IMR-90 (cell line): ENCODE measurements at regions not wholly inside any gene's neighbourhood (a gene's known extent, or its start where the extent isn't known, plus 50 kb on each side); places are given as distances from the start of the nearest gene placed in this dataset.

ENCODE experiments used
- ATAC-seq: fragments of 200-7000 bp; cut with Tn5 transposase; 2 replicates; pipeline ENCODE4 v1.9.1; 2020; ENCODE audit warnings: low read depth, mild to moderate bottlenecking, moderate library complexity
- BruUV-seq: library from RNA; stranded (reverse); fragments of 400-500 nt; replicated peaks from 2 replicates; lab custom pipeline; 2021; lab: Mats Ljungman, UMichigan
- CTCF ChIA-PET: fragments of 300-600 bp; formaldehyde crosslinking; extraction: SDS; loops from one replicate; lab custom pipeline; 2021; ENCODE audit warnings: antibody characterized with exemption; lab: Yijun Ruan, JAX
- POLR2A ChIA-PET: fragments of 300-600 bp; sonication (Branson Sonifier 250); formaldehyde crosslinking; loops from one replicate; lab custom pipeline; 2022; ENCODE audit warnings: antibody characterized with exemption; ENCODE audit not compliant: unreplicated experiment; lab: Charles Lee
- DNase-seq: peaks from one replicate; pipeline ENCODE4 v3.0.0; 2013
- H2AFZ ChIP-seq: replicated peaks from 2 replicates; pipeline ENCODE3; 2013; ENCODE audit warnings: low read length, mild to moderate bottlenecking; ENCODE audit not compliant: poor library complexity
- H2AK5ac ChIP-seq: 2 replicates; pipeline ENCODE4 v1.6.1; 2013; ENCODE audit warnings: low read depth, low read length, inconsistent platforms
- H2AK9ac ChIP-seq: replicated peaks from 2 replicates; pipeline ENCODE3; 2013; ENCODE audit warnings: mild to moderate bottlenecking, low read depth, low read length, moderate library complexity; ENCODE audit not compliant: poor library complexity
- H2BK120ac ChIP-seq: 2 replicates; pipeline ENCODE4 v1.6.1; 2013; ENCODE audit warnings: low read depth, low read length, inconsistent platforms
- H2BK15ac ChIP-seq: 3 replicates; pipeline ENCODE4 v1.6.1; 2013; ENCODE audit warnings: low read depth, low read length, inconsistent platforms
- H2BK20ac ChIP-seq: 2 replicates; pipeline ENCODE4 v1.6.1; 2013; ENCODE audit warnings: low read depth, mild to moderate bottlenecking, inconsistent platforms, low read length, moderate library complexity
- H2BK5ac ChIP-seq: 2 replicates; pipeline ENCODE4 v1.6.1; 2013; ENCODE audit warnings: mild to moderate bottlenecking, low read depth, low read length, inconsistent platforms; ENCODE audit not compliant: poor library complexity, severe bottlenecking
- H3K14ac ChIP-seq: replicated peaks from 2 replicates; pipeline ENCODE4 v1.6.1; 2013; ENCODE audit warnings: low read depth, low read length, inconsistent platforms
- H3K18ac ChIP-seq: 2 replicates; pipeline ENCODE4 v1.6.1; 2013; ENCODE audit warnings: low read depth, low read length, control low read depth
- H3K23ac ChIP-seq: 2 replicates; pipeline ENCODE4 v1.6.1; 2013; ENCODE audit warnings: low read depth, low read length, inconsistent platforms
- H3K27ac ChIP-seq: 2 replicates; pipeline ENCODE4 v1.5.1; 2013; ENCODE audit warnings: mild to moderate bottlenecking, control low read depth, low read length; ENCODE audit not compliant: insufficient read depth
- H3K27me3 ChIP-seq: 2 replicates; pipeline ENCODE4 v1.6.1; 2013; ENCODE audit warnings: low read length; ENCODE audit not compliant: control insufficient read depth, insufficient read depth
- H3K36me3 ChIP-seq: 2 replicates; pipeline ENCODE4 v1.6.1; 2013; ENCODE audit warnings: low read length, mixed read lengths; ENCODE audit not compliant: control insufficient read depth, insufficient read depth
- H3K4ac ChIP-seq: 2 replicates; pipeline ENCODE4 v1.6.1; 2013; ENCODE audit warnings: low read depth, low read length, inconsistent platforms
- H3K4me1 ChIP-seq: 2 replicates; pipeline ENCODE4 v1.6.1; 2013; ENCODE audit warnings: low read length, mixed read lengths; ENCODE audit not compliant: control insufficient read depth, insufficient read depth
- H3K4me2 ChIP-seq: 2 replicates; pipeline ENCODE4 v1.6.1; 2013; ENCODE audit warnings: low read depth, mild to moderate bottlenecking, control low read depth, low read length, moderate library complexity
- H3K4me3 ChIP-seq: 2 replicates; pipeline ENCODE4 v1.5.1; 2013; ENCODE audit warnings: low read depth, mild to moderate bottlenecking, control low read depth, low read length, moderate library complexity; ENCODE audit not compliant: insufficient read depth
- H3K56ac ChIP-seq: 2 replicates; pipeline ENCODE4 v1.6.1; 2013; ENCODE audit warnings: low read length, inconsistent platforms; ENCODE audit not compliant: insufficient read depth; ENCODE audit errors: extremely low read depth
- H3K79me1 ChIP-seq, 2 experiments: 2 replicates each; pipeline ENCODE4 v1.6.1; 2013; ENCODE audit warnings: low read length in 2 of 2, inconsistent platforms in 1 of 2, low read depth in 1 of 2
- H3K9ac ChIP-seq: 2 replicates; pipeline ENCODE4 v1.6.1; 2013; ENCODE audit warnings: low read depth, low read length, control low read depth
- H3K9me1 ChIP-seq: 2 replicates; pipeline ENCODE4 v1.6.1; 2013; ENCODE audit warnings: low read length, inconsistent platforms; ENCODE audit not compliant: insufficient read depth
- H3K9me3 ChIP-seq: 2 replicates; pipeline ENCODE4 v1.6.1; 2013; ENCODE audit warnings: low read length; ENCODE audit not compliant: control insufficient read depth, insufficient read depth
- H4K20me1 ChIP-seq: 2 replicates; pipeline ENCODE4 v1.6.1; 2013; ENCODE audit warnings: low read length, inconsistent platforms; ENCODE audit not compliant: insufficient read depth
- H4K5ac ChIP-seq: 2 replicates; pipeline ENCODE4 v1.6.1; 2013; ENCODE audit warnings: mild to moderate bottlenecking, low read depth, low read length, control low read depth
- H4K8ac ChIP-seq, 2 experiments: 2 replicates each; pipeline ENCODE4 v1.6.1; 2013; ENCODE audit warnings: low read depth in 2 of 2, low read length in 2 of 2, control low read depth in 1 of 2, inconsistent platforms in 1 of 2
- H4K91ac ChIP-seq: 2 replicates; pipeline ENCODE4 v1.6.1; 2013; ENCODE audit warnings: low read depth, low read length, inconsistent platforms; ENCODE audit not compliant: insufficient read depth
- CHD1 ChIP-seq: IDR thresholded peaks from 2 replicates; pipeline ENCODE4 v1.6.1; 2012; ENCODE audit warnings: low read depth, low read length, improper control_type of control experiment
- CTCF ChIP-seq: conservative IDR thresholded peaks from 2 replicates; pipeline ENCODE4 v1.5.1; 2012; ENCODE audit warnings: mild to moderate bottlenecking, low read depth, low read length, improper control_type of control experiment
- MAFK ChIP-seq: IDR thresholded peaks from 2 replicates; pipeline ENCODE4 v1.6.1; 2012; ENCODE audit warnings: low read depth, low read length, improper control_type of control experiment
- MAZ ChIP-seq: IDR thresholded peaks from 2 replicates; pipeline ENCODE4 v1.6.1; 2012; ENCODE audit warnings: low read depth, mild to moderate bottlenecking, low read length, improper control_type of control experiment, moderate library complexity, borderline replicate concordance
- SMC3 ChIP-seq: fragments of 150-350 bp; IDR thresholded peaks from 2 replicates; pipeline ENCODE4 v1.6.1; 2016; ENCODE audit warnings: low read depth, mild to moderate bottlenecking, antibody characterized with exemption, low read length, moderate library complexity
- WGBS, 2 experiments: methylation state at CpG; one replicate each; pipeline versions ENCODE4 v1.1.5 to v1.1.7; 2013; ENCODE audit warnings: missing lambda C conversion rate in 2 of 2; ENCODE audit not compliant: insufficient read length in 1 of 2; ENCODE audit errors: extremely low coverage in 2 of 2; 5-methylcytosine and 5-hydroxymethylcytosine counted together
- dilution Hi-C: fragments of 300-500 bp; cut with HindIII; formaldehyde crosslinking; loops from one replicate; pipeline ENCODE4 v1.14.3; 2018; ENCODE audit warnings: low sequenced_read_pairs; ENCODE audit not compliant: unreplicated experiment
- in situ Hi-C: fragments of 300-500 bp; cut with MboI; formaldehyde crosslinking; loops from 3 replicates; pipeline ENCODE4 v1.14.3; 2019; ENCODE audit warnings: low sequenced_read_pairs, inconsistent platforms, mixed read lengths
- intact Hi-C: fragments of 100-400 bp; cut with micrococcal nuclease; formaldehyde crosslinking; loops from 2 replicates; pipeline ENCODE4 v1.10.0; 2022

- TF ChIP-seq SMC3 (no peak), MAFK (no peak)
Measured at GRCh38 chr9:16197578-16198370, 644.9 kb downstream of the CCDC171 start (continued).

- Histone ChIP-seq H2BK20ac (peak overlapping the region; percentile 40; the same call in 1 of the 2 replicates), H3K9me1 (peaks cover 19% of the 10 kb centered on the region), H2BK15ac (no peak overlapping the region), H4K5ac (no peak overlapping the region), H4K20me1 (no peaks in the 10 kb centered on the region), H2AK9ac (no peak overlapping the region), H2AK5ac (no peak overlapping the region), H3K56ac (no peak overlapping the region), H3K36me3 (no peaks in the 10 kb centered on the region), H3K9ac (no peak overlapping the region), H3K4me3 (no peak overlapping the region), H3K79me1 (0 out of 4 replicates have a peak, but pooled peaks cover 0 to 5% of the 10 kb centered on the region in 2 experiments), H3K4me2 (no peak overlapping the region), H3K27ac (no peak overlapping the region), H3K18ac (no peak overlapping the region), H3K27me3 (no peaks in the 10 kb centered on the region), H4K91ac (no peak overlapping the region), H3K23ac (no peak overlapping the region), H3K14ac (no peak overlapping the region), H3K4me1 (peaks cover 30% of the 10 kb centered on the region), H2BK120ac (peak overlapping the region; percentile 21; the same call in 1 of the 2 replicates), H4K8ac (no peak overlapping the region), H3K4ac (no peak overlapping the region), H3K9me3 (no peaks in the 10 kb centered on the region), H2AFZ (no peak overlapping the region), H2BK5ac (no peak overlapping the region)
- ChIA-PET CTCF (interaction anchor here (0.6 to 1.5 kb wide), 2 partner anchors 63 to 166 kb away, joined by 3 to 7 read pairs; no protein-coding TSS in a partner anchor), POLR2A (interaction anchor here (0.6 kb wide), 2 partner anchors 262 to 437 kb away, joined by 4 to 5 read pairs; no protein-coding TSS in a partner anchor)
- no peak for ATAC-seq
- no peak for DNase-seq
- intact Hi-C loops (loop anchor here (10.0 kb wide), 1 partner anchor 426 kb away; no protein-coding TSS in a partner anchor), in situ Hi-C loops (loop anchor here (10.0 kb wide), 1 partner anchor 516 kb away; no protein-coding TSS in a partner anchor), dilution Hi-C loops (no loop called here)
- TF ChIP-seq CTCF, result no peak
- no peak for TF ChIP-seq CHD1
- no peak for TF ChIP-seq MAZ
- WGBS, 2 experiments, result 100% methylated on average over 2 of the region's 6 CpGs; no CpG with 5 or more reads in 1 of the 2 experiments
- no TSS peak for BruUV-seq
Measured at GRCh38 chr9:16198996-16199395, 646.2 kb downstream of the CCDC171 start.
